GM10266 (cell line): ENCODE measurements at regions not wholly inside any gene's neighbourhood (a gene's known extent, or its start where the extent isn't known, plus 50 kb on each side); places are given as distances from the start of the nearest gene placed in this dataset.

Source experiments
- DNase-seq: peaks from one replicate; pipeline ENCODE4 v3.0.0; 2012; ENCODE audit errors: extremely low spot score
- TF ChIP-seq, protein P1 (sequence below): IDR thresholded peaks from 2 replicates; pipeline ENCODE4 v1.5.1; 2012; ENCODE audit warnings: mild to moderate bottlenecking, low read depth; ENCODE audit not compliant: control insufficient read depth, insufficient read depth; ENCODE audit errors: missing control alignments

- no peak for DNase-seq
- TF ChIP-seq, protein P1, sequence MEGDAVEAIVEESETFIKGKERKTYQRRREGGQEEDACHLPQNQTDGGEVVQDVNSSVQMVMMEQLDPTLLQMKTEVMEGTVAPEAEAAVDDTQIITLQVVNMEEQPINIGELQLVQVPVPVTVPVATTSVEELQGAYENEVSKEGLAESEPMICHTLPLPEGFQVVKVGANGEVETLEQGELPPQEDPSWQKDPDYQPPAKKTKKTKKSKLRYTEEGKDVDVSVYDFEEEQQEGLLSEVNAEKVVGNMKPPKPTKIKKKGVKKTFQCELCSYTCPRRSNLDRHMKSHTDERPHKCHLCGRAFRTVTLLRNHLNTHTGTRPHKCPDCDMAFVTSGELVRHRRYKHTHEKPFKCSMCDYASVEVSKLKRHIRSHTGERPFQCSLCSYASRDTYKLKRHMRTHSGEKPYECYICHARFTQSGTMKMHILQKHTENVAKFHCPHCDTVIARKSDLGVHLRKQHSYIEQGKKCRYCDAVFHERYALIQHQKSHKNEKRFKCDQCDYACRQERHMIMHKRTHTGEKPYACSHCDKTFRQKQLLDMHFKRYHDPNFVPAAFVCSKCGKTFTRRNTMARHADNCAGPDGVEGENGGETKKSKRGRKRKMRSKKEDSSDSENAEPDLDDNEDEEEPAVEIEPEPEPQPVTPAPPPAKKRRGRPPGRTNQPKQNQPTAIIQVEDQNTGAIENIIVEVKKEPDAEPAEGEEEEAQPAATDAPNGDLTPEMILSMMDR, result no peak
Observed at GRCh38 chr22:49271831-49272230, 555.8 kb downstream of the BRD1 start.

GRCh38 chr22:49271369-49271727, 556.3 kb downstream of the BRD1 start:
- TF ChIP-seq, protein P1, result no peak

DNA sequence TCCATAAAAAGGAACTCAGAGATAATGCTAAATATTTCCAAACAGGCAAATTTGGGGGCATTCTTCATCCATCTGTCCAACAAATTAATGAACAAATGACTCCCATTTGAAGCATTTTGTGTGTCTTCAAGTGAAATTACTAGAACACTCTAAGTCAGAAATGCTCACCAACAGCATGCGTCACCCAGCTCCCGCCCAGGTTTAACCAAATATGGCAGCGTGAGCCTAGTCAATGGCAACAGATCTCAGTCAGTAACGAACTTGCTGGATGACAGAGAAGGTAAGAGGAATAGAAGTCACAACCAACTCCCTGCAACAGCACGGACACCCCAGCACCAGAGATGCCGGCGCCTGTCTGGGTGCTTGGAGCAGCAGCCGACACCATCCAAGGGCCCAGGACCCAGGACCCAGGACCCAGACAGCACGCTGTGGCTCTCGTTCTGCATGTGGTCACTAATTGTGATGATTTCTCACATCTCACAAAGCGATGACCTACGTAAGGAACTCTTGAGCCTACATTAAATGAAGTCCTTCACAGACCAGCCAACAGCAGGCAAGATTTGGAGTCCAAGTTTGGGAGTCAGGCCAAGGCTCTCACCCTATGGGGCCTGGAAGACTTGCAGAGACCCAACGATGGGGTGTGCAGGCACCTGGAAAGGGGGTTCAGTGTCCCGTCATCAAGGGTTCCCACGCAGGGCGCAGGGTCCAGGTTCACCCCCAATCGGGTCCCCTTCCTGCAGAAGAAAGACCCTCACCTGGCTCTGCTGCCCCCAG, 556.9 kb downstream of the BRD1 start:
- TF ChIP-seq, protein P1, result no peak
- no peak for DNase-seq

More at GRCh38 chr22:49271369-49271727, 556.3 kb downstream of the BRD1 start:
- no peak for DNase-seq

DNA sequence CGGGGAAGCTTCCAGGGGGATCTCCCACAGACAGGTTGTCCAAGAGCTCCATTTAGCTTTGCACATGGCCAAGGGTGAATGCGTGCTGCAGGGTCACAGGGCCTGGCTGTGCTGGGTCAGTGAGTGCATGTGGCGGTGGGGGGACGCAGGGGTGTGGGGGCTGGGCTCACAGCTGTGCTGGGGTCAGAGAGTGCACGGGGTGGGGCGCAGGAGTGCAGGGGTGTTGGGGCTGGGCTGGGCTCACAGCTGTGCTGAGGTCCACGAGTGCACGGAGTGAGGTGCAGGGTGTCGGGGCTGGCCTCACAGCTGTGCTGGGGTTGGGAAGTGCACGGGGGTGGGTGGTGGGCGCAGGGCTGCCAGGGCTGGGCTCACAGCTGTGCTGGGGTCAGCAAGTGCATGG, 557.7 kb downstream of the BRD1 start:
- TF ChIP-seq, protein P1, result no peak
- no peak for DNase-seq

GRCh38 chr22:49269371-49269770, 558.3 kb downstream of the BRD1 start:
- TF ChIP-seq, protein P1, result no peak
- no peak for DNase-seq

DNA sequence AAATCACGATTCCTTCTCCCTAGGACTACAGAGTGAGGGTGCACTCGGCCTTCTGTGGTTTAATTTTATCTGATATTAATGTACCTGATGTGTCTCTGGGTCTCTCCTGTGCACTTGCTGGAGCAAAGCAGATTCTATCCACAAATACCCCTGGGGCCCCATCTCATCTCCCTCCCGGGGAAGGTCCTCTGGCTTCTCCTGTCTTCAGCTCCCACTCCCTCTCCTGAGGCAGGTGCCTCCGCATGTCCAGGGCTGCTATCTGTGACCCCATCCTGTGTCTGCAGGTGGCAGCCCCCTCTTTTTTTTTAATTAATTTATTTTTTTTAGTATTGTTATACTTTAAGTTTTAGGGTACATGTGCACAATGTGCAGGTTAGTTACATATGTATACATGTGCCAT, 558.7 kb downstream of the BRD1 start:
- TF ChIP-seq, protein P1, result no peak
- DNase-seq, result no peak

- DNase-seq, result no peak
- TF ChIP-seq, protein P1, result no peak
Observed at GRCh38 chr22:49267996-49268395, 559.7 kb downstream of the BRD1 start.
